H9 (cell line): ENCODE measurements at regions not wholly inside any gene's neighbourhood (a gene's known extent, or its start where the extent isn't known, plus 50 kb on each side); places are given as distances from the start of the nearest gene placed in this dataset.

Experiments
- DNase-seq: peaks from one replicate; pipeline ENCODE4 v3.0.0-alpha.2; 2017
- H2AFZ ChIP-seq: one replicate; pipeline ENCODE4 v1.6.1; 2013; ENCODE audit warnings: mild to moderate bottlenecking, low read length, control low read depth, moderate library complexity
- H2AK5ac ChIP-seq: 2 replicates; pipeline ENCODE4 v1.6.1; 2013; ENCODE audit warnings: low read length, control low read depth, mixed read lengths; ENCODE audit not compliant: insufficient read length
- H2BK120ac ChIP-seq: one replicate; pipeline ENCODE4 v1.6.1; 2013; ENCODE audit warnings: low read depth, mild to moderate bottlenecking, low read length, control low read depth, inconsistent platforms; ENCODE audit not compliant: poor library complexity, severe bottlenecking
- H2BK12ac ChIP-seq: 2 replicates; pipeline ENCODE4 v1.6.1; 2013; ENCODE audit warnings: low read length, control low read depth, mixed read lengths, low read depth; ENCODE audit not compliant: insufficient read length
- H2BK15ac ChIP-seq: 2 replicates; pipeline ENCODE4 v1.6.1; 2013; ENCODE audit warnings: low read depth, low read length, control low read depth
- H2BK20ac ChIP-seq: one replicate; pipeline ENCODE4 v1.6.1; 2013; ENCODE audit warnings: low read depth, mild to moderate bottlenecking, low read length, control low read depth, inconsistent platforms; ENCODE audit not compliant: poor library complexity, severe bottlenecking
- H2BK5ac ChIP-seq: 2 replicates; pipeline ENCODE4 v1.6.1; 2013; ENCODE audit warnings: low read length, control low read depth, mixed read lengths; ENCODE audit not compliant: insufficient read length
- H3K14ac ChIP-seq: 2 replicates; pipeline ENCODE4 v1.6.1; 2013; ENCODE audit warnings: low read length, control low read depth; ENCODE audit not compliant: insufficient read depth
- H3K18ac ChIP-seq: 2 replicates; pipeline ENCODE4 v1.6.1; 2013; ENCODE audit warnings: low read depth, mild to moderate bottlenecking, mixed read lengths, low read length, control low read depth; ENCODE audit not compliant: insufficient read length
- H3K23ac ChIP-seq: 2 replicates; pipeline ENCODE4 v1.6.1; 2013; ENCODE audit warnings: low read length, control low read depth, mixed read lengths, low read depth; ENCODE audit not compliant: insufficient read length
- H3K23me2 ChIP-seq: 2 replicates; pipeline ENCODE4 v1.6.1; 2013; ENCODE audit warnings: low read depth, mild to moderate bottlenecking, mixed read lengths, low read length, control low read depth; ENCODE audit not compliant: insufficient read length, poor library complexity, severe bottlenecking
- H3K27ac ChIP-seq: 2 replicates; pipeline ENCODE4 v1.5.1; 2013; ENCODE audit warnings: low read length, control low read depth, mixed read lengths, low read depth; ENCODE audit not compliant: insufficient read length
- H3K27me3 ChIP-seq: 2 replicates; pipeline ENCODE4 v1.6.1; 2013; ENCODE audit warnings: low read length, control low read depth, inconsistent platforms; ENCODE audit not compliant: insufficient read depth
- H3K4ac ChIP-seq: 2 replicates; pipeline ENCODE4 v1.6.1; 2013; ENCODE audit warnings: low read depth, mild to moderate bottlenecking, control low read depth, inconsistent platforms, low read length, moderate library complexity
- H3K4me1 ChIP-seq: 2 replicates; pipeline ENCODE4 v1.6.1; 2013; ENCODE audit warnings: low read length, control low read depth, inconsistent platforms; ENCODE audit not compliant: insufficient read depth
- H3K4me2 ChIP-seq: 2 replicates; pipeline ENCODE4 v1.6.1; 2013; ENCODE audit warnings: low read length, control low read depth, mixed read lengths; ENCODE audit not compliant: insufficient read length, insufficient read depth
- H3K56ac ChIP-seq: 2 replicates; pipeline ENCODE4 v1.6.1; 2013; ENCODE audit warnings: low read depth, mild to moderate bottlenecking, mixed read lengths, low read length, control low read depth; ENCODE audit not compliant: insufficient read length
- H3K79me1 ChIP-seq: 2 replicates; pipeline ENCODE4 v1.6.1; 2013; ENCODE audit warnings: low read depth, mild to moderate bottlenecking, moderate library complexity, low read length, control low read depth, inconsistent platforms; ENCODE audit not compliant: insufficient read depth, poor library complexity, severe bottlenecking
- H3K79me2 ChIP-seq: 2 replicates; pipeline ENCODE4 v1.6.1; 2013; ENCODE audit warnings: low read length, control low read depth, inconsistent platforms; ENCODE audit not compliant: insufficient read depth
- H3K9ac ChIP-seq: 2 replicates; pipeline ENCODE4 v1.6.1; 2013; ENCODE audit warnings: low read length, control low read depth, mixed read lengths; ENCODE audit not compliant: insufficient read length; ENCODE audit errors: extremely low read depth
- H3K9me3 ChIP-seq: one replicate; pipeline ENCODE4 v1.6.1; 2013; ENCODE audit warnings: low read depth, low read length, inconsistent platforms; ENCODE audit not compliant: control insufficient read depth
- H3T11ph ChIP-seq: one replicate; pipeline ENCODE4 v1.6.1; 2013; ENCODE audit warnings: mild to moderate bottlenecking, low read length, control low read depth, inconsistent platforms
- H4K20me1 ChIP-seq: one replicate; pipeline ENCODE4 v1.6.1; 2013; ENCODE audit not compliant: control insufficient read depth, insufficient read length, insufficient read depth
- H4K5ac ChIP-seq: 2 replicates; pipeline ENCODE4 v1.6.1; 2013; ENCODE audit warnings: low read depth, mild to moderate bottlenecking, mixed read lengths, low read length, control low read depth; ENCODE audit not compliant: insufficient read length
- H4K8ac ChIP-seq: replicated peaks from 2 replicates; pipeline ENCODE4 v1.6.1; 2013; ENCODE audit warnings: low read length, control low read depth, mixed read lengths, low read depth; ENCODE audit not compliant: insufficient read length
- H4K91ac ChIP-seq: 2 replicates; pipeline ENCODE4 v1.6.1; 2013; ENCODE audit warnings: low read depth, mild to moderate bottlenecking, moderate library complexity, mixed read lengths, low read length, control low read depth; ENCODE audit not compliant: insufficient read length
- H3K27ac Mint-ChIP-seq, 3 experiments: 2 replicates in 2 of 3; 3 replicates in 1 of 3; pipeline ENCODE4 v1.8.0; 2020 to 2021; ENCODE audit warnings: mixed read lengths in 3 of 3, mild to moderate bottlenecking in 1 of 3, moderate library complexity in 1 of 3
- H3K27me3 Mint-ChIP-seq: 2 replicates; pipeline ENCODE4 v1.8.0; 2021; ENCODE audit warnings: low read depth, mild to moderate bottlenecking, moderate library complexity, mixed read lengths
- H3K36me3 Mint-ChIP-seq, 3 experiments: 2 replicates in 2 of 3; 3 replicates in 1 of 3; pipeline ENCODE4 v1.8.0; 2020 to 2021; ENCODE audit warnings: low read depth in 3 of 3, mixed read lengths in 3 of 3; ENCODE audit not compliant: insufficient read depth in 1 of 3
- H3K4me1 Mint-ChIP-seq, 2 experiments: 2 replicates each; pipeline ENCODE4 v1.8.0; 2020; ENCODE audit warnings: mixed read lengths in 2 of 2
- H3K4me3 Mint-ChIP-seq, 2 experiments: 2 replicates in 1 of 2; 3 replicates in 1 of 2; pipeline ENCODE4 v1.8.0; 2020 to 2021; ENCODE audit warnings: mild to moderate bottlenecking in 2 of 2, mixed read lengths in 2 of 2, moderate library complexity in 1 of 2
- H3K9me3 Mint-ChIP-seq, 2 experiments: 2 replicates in 1 of 2; 3 replicates in 1 of 2; pipeline ENCODE4 v1.8.0; 2020; ENCODE audit warnings: mild to moderate bottlenecking in 2 of 2, mixed read lengths in 2 of 2, moderate library complexity in 1 of 2
- WGBS: extraction: QIAGEN DNeasy Blood & Tissue Kit; methylation state at CpG from one replicate; pipeline ENCODE4 v1.1.7; 2013; ENCODE audit warnings: missing lambda C conversion rate, low lambda C conversion rate, mixed read lengths; ENCODE audit not compliant: insufficient read length; ENCODE audit errors: extremely low coverage; 5-methylcytosine and 5-hydroxymethylcytosine counted together
- TF ChIP-seq, protein P1 (sequence below): fragments of 200-600 bp; sonication (generic); conservative IDR thresholded peaks from 3 replicates; pipeline ENCODE4 v1.8.0; 2021; ENCODE audit warnings: antibody characterized with exemption, mild to moderate bottlenecking

GRCh38 chr5:121430538-121430937 lies 421.1 kb upstream of the FTMT start:
- H2AK5ac ChIP-seq, result no peak overlapping the region
- H3K9me3 Mint-ChIP-seq, result peaks cover 0 to 2% of the 10 kb centered on the region in 2 experiments; a peak in 2 of 5 replicates
- H2BK12ac ChIP-seq, result no peak overlapping the region
- no peak for DNase-seq
- no peak overlapping the region for H2BK15ac ChIP-seq
- no peaks in the 10 kb centered on the region for H3K79me2 ChIP-seq
- no peak overlapping the region for H3T11ph ChIP-seq
- H4K91ac ChIP-seq, result no peak overlapping the region
- H3K9me3 ChIP-seq, result no peaks in the 10 kb centered on the region
- H3K36me3 Mint-ChIP-seq, result no peaks in the 10 kb centered on the region
- no peak overlapping the region for H4K5ac ChIP-seq
- no peak overlapping the region for H3K4me2 ChIP-seq
- H3K23ac ChIP-seq, result no peak overlapping the region
- no peaks in the 10 kb centered on the region for H3K23me2 ChIP-seq
- no peak overlapping the region for H3K4me3 Mint-ChIP-seq
- no peak overlapping the region for H4K8ac ChIP-seq
- TF ChIP-seq, protein P1, sequence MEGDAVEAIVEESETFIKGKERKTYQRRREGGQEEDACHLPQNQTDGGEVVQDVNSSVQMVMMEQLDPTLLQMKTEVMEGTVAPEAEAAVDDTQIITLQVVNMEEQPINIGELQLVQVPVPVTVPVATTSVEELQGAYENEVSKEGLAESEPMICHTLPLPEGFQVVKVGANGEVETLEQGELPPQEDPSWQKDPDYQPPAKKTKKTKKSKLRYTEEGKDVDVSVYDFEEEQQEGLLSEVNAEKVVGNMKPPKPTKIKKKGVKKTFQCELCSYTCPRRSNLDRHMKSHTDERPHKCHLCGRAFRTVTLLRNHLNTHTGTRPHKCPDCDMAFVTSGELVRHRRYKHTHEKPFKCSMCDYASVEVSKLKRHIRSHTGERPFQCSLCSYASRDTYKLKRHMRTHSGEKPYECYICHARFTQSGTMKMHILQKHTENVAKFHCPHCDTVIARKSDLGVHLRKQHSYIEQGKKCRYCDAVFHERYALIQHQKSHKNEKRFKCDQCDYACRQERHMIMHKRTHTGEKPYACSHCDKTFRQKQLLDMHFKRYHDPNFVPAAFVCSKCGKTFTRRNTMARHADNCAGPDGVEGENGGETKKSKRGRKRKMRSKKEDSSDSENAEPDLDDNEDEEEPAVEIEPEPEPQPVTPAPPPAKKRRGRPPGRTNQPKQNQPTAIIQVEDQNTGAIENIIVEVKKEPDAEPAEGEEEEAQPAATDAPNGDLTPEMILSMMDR, result no peak
- no peaks in the 10 kb centered on the region for H3K4me1 ChIP-seq
- H3K14ac ChIP-seq, result no peak overlapping the region
- no peak overlapping the region for H3K9ac ChIP-seq
- no peak overlapping the region for H2BK120ac ChIP-seq
- no peaks in the 10 kb centered on the region for H4K20me1 ChIP-seq
- no peak overlapping the region for H3K27ac ChIP-seq
- H3K4ac ChIP-seq, result no peak overlapping the region
- no peaks in the 10 kb centered on the region for H3K27me3 Mint-ChIP-seq
- no CpG with 5 or more reads among the region's 4 CpGs for WGBS
- H3K79me1 ChIP-seq, result no peaks in the 10 kb centered on the region
- no peak overlapping the region for H3K18ac ChIP-seq
- H2BK5ac ChIP-seq, result no peak overlapping the region
- no peak overlapping the region for H3K56ac ChIP-seq
- no peak overlapping the region for H2BK20ac ChIP-seq
- no peak overlapping the region for H2AFZ ChIP-seq
- H3K27ac Mint-ChIP-seq, result peak overlapping the region; percentile 35 to 81 (median 45); a peak in 2 of 7 replicates
- peaks cover 4 to 5% of the 10 kb centered on the region in 2 experiments for H3K4me1 Mint-ChIP-seq
- H3K27me3 ChIP-seq, result no peaks in the 10 kb centered on the region
